ENCODE measurements at regions not wholly inside any gene's neighbourhood (a gene's known extent, or its start where the extent isn't known, plus 50 kb on each side); places are given as distances from the start of the nearest gene placed in this dataset.

DNA sequence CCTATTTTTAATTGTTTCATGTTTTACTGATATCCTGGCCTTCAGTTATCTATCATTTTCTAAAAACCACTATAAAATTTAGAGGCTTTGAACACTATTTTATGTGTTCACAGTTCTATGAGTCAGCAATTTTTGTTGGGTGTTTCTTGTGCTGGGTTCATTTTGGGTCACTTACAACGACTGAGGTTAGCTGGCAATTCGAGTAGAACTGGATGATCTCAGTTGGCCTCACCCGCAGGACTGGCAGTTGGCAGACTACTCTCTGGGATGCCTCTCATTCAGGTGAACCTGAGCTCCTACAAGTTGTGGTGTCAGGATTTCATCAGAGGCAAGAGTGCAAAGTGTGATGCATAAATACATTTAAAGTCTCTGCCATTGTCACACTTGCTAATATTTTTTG lies 151.0 kb upstream of the PAPPA start:
- no peak overlapping the region for H3K4me3 ChIP-seq (ENCODE audit: low read depth, low read length)
- DNase-seq (ENCODE audit: low read depth), result no peak

DNA sequence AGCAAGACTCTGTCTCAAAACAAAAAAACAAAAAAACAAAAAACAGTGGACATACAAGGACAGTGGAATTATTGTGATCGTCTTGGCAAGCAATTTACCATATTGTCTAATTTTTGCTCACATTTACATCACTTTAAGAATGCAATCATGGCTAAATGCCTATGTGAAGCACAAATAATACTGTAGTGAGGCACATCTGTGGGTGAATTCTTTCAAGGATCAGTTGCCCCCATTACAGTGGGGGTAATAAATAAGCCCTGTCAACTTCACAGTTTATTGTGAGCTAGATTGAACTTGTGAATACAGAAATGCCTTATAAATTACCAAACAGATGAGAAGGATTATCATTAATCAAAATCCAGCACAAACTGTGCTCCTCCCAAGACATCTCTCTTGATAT lies 150.2 kb upstream of the PAPPA start:
- no peak overlapping the region for H3K4me3 ChIP-seq (ENCODE audit: low read depth, low read length)
- DNase-seq (ENCODE audit: low read depth), result no peak

DNA sequence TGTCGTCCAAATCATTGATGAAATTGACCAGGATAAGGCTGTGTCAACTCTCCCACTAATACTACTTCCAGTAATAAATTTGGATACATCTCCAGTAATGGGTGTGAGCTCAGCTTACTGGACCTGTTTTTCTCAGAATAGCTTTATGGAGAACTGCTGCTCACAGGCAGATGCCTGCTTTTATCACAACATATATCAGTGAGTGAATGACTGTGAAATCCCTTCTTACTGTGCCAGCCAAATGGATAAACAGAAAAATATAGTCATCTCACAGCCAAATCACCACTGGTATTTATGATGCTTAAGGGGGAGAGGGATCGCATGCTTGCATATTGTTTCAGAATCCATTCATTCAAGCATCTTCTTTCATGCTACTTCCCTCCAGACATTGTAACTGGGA lies 148.4 kb upstream of the PAPPA start:
- H3K4me3 ChIP-seq (ENCODE audit: low read depth, low read length), result no peak overlapping the region
- DNase-seq (ENCODE audit: low read depth), result no peak

DNA sequence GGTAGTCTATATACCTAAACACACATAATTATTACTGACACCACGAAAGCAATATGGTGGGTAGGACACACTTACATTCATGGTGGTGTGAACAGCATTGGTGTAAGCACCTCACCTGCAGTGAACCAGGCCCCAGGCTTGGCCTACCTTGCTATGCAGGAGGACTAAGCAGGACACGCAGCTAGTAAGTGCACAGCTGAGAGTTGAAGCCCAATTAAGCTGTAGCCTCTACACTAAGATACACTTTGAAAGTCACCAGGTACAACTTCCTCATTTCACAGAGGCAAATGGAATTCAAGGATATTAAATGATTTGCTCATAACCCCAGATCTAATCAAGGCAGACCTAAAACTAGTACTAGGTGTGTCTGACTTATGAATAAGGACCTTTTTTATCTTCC lies 145.8 kb upstream of the PAPPA start:
- no peak for DNase-seq (ENCODE audit: low read depth)
- H3K4me3 ChIP-seq (ENCODE audit: low read depth, low read length), result no peak overlapping the region

DNA sequence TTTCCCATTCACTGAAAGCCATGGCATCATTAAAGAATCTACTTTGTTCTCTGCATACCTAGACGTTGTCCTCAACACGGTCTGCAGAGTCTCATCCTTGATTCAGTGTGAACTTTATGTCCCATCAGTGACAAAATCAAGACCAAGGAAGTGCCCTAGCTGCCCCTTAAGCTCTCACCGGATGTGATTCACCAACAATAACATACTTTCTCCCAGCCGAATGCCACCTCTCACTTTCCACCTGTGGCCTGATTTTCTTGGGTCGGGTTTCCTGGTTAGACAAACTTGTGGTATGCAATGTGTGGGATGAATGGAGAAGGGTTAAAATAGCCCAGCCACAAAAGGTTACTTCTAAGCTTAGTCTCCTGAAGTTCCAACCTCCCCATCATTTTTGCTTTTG lies 145.3 kb upstream of the PAPPA start:
- no peak overlapping the region for H3K4me3 ChIP-seq (ENCODE audit: low read depth, low read length)
- DNase-seq (ENCODE audit: low read depth), result no peak

DNA sequence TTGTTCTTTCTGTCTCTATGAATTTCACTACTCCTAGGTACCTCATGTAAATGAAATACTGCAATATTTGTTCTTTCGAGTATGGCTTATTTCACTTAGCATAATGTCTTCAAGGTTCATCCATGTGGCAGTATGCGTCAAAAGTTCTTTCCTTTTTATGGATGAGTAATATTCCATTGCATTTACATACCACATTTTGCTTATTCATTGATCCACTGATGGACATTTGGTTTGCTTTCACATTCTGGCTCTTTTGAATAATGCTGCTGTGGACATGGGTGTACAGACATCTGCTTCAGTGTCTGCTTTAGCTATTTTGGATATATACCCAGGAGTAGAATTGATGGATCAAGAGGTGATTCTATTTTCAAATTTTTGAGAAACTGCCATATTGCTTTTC lies 144.2 kb upstream of the PAPPA start:
- DNase-seq (ENCODE audit: low read depth), result no peak
- no peak overlapping the region for H3K4me3 ChIP-seq (ENCODE audit: low read depth, low read length)

DNA sequence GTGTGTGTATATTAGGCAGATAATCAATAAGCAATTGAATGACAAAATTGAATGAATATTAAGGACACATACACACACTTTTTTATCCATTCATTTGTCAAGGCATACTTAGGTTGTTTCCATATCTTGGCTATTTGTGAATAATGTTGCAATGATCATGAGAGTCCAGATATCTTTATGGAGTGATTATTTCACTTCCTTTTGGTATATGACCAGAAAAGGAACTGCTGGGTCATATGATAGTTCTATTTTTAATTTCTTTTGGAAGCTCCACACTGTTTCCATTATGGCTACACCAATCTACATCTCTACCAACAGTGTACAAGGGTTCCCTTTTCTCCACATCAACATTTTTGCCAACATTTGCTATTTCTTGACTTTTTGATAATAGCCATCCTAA lies 137.7 kb upstream of the PAPPA start:
- H3K4me3 ChIP-seq (ENCODE audit: low read depth, low read length), result no peak overlapping the region
- DNase-seq (ENCODE audit: low read depth), result no peak

DNA sequence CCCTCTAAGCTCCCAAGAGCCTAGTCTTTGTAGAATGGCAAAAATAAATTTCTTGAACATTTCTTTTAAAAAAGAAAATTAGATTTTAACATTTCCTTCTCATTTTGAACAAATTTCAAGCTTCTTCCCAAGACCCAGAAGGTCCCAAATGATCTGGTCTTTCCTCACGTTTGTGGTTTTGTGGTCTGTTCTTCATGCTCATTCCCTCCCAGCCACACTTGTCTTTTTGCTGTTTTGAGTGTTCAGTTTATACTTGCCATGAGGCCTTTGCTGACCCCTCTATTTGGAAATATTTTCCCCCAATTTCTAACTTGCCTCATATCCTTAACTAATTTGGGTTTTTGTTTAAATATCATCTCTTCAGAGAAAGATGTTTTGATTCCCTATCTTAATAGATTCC lies 133.4 kb upstream of the PAPPA start:
- H3K4me3 ChIP-seq (ENCODE audit: low read depth, low read length), result no peak overlapping the region
- no peak for DNase-seq (ENCODE audit: low read depth)

DNA sequence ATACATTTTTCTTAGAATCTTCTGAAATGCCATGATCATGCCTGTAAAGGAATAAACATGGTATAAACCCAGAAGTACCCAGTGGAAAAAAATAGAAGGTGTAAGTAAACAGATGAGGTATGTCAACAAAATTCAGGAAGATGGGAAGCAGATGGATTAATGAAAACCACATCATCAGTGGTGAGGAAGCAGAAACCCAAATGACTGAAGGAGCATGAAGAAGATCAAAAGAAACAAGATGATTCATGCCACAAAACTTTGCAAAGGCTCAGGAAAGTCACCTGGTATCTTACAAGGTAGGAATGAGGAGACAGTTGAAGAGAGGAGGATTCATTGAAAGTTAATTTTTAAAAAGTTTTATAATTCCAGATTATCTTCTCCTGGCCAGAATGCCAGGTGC lies 132.8 kb upstream of the PAPPA start:
- H3K4me3 ChIP-seq (ENCODE audit: low read depth, low read length), result no peak overlapping the region
- no peak for DNase-seq (ENCODE audit: low read depth)

DNA sequence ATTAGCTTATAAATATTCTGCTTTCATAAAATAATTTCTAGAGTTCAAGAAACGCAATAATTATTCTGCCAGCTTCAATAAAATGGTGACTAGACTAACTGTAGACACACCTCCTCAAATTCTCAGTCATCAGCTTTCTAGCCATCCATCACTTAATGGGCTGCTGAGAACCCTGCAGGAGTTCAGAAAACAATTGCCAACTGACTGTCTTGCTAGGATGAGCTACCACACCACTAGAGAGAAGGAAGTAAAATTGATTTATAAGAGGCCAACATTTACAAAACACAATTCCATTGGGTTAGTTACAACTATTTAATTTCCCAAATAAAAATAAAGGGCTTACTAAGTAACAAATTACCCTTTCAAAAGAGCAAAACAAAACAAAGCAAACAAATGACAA lies 126.5 kb upstream of the PAPPA start:
- no peak overlapping the region for H3K4me3 ChIP-seq (ENCODE audit: low read depth, low read length)
- DNase-seq (ENCODE audit: low read depth), result no peak

DNA sequence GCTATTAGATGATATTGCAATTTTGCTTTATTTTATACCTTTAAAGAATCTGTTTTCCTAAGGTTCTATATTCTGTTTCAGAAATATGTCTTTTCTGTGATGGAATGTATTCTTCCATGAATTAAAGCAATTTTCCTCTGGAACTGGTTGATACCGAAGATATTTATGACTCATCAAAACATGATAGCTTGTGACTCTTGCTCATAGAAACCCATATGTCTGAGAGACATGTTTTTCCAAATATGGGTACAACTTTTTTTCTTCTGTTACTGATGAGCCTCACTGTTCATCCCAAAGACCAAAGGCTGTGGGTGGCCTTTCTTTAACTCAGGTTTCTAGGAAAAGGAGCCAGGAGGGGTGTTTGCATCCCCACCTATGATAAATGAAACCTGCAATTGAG lies 126.1 kb upstream of the PAPPA start:
- DNase-seq (ENCODE audit: low read depth), result peak; percentile 55

DNA sequence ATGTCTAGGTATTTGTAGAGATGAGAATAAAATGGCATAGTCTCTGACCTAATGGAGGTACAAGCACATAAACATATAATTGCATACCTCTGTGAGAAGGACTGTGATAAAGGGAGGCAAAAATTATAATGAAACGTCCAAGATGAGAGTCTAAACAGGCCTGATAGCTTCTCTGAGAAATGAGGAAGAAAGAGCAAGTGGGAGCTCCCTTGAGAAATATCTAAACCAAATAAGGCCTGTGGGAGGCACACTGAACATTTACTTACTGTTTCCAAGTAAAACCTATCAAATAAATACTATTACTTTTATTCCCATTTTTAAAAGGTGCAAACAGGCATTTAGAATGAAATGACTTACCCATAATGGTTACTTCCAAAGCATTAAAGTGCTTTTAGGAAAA lies 125.6 kb upstream of the PAPPA start:
- DNase-seq (ENCODE audit: low read depth), result no peak
- H3K4me3 ChIP-seq (ENCODE audit: low read depth, low read length), result no peak overlapping the region

More for the DNA sequence above, 126.1 kb upstream of the PAPPA start:
- no peak overlapping the region for H3K4me3 ChIP-seq (ENCODE audit: low read depth, low read length)

DNA sequence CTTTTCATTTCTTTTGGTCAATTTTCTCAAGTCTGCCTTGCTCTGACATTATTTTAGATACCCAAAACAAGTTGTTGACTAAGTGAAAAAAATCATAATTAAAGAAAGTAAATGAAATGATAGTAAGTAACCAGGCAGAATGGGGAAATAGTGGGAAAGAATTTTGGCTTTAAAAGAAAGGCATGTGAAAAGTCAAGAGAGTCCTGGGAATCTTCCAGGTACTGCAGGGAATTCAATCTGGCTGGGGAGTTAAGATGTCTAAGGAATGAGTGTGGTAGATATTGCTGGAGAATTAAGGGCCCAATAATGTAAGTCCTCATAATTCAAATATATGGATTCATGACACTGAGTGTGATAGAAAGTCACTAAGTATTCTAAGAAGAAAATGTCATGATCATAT lies 123.1 kb upstream of the PAPPA start:
- H3K4me3 ChIP-seq (ENCODE audit: low read depth, low read length), result no peak overlapping the region
- DNase-seq (ENCODE audit: low read depth), result no peak

DNA sequence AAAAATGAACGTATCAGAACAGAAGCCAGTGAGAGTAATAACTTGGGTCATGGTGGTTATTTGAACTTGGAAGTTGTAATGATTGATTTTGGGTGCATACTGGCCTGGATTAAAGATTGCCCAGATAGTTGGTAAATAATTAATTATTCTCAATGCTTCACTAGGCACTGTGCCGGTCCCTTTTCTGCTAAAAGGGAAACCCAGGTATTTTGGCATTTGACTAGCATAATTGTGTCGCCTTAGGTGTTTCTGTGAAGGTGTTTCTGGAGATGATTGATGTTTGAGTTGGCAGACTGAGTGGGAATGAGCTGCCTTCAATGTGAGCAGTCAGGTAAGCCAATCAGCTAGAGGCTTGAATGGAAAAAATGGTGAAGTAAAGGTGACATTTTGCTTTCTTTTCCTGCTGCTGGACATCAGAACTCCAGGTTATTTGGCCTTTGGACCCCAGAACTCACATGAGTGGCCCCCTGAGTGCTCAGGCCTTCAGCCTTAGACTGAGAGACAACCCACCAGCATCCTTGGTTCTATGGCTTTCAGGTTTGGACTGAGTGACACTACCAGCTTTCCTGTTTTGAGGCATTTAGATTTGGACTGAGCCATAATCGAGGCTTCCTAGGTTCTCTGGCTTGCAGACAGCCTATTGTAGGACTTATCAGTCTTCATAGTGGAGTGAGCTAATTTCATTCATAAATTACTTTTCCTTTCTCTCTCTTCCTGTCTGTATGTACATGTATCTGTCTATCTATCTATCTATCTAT lies 120.7 kb upstream of the PAPPA start:
- H3K4me3 ChIP-seq (ENCODE audit: low read depth, low read length), result no peak overlapping the region
- no peak for DNase-seq (ENCODE audit: low read depth)

DNA sequence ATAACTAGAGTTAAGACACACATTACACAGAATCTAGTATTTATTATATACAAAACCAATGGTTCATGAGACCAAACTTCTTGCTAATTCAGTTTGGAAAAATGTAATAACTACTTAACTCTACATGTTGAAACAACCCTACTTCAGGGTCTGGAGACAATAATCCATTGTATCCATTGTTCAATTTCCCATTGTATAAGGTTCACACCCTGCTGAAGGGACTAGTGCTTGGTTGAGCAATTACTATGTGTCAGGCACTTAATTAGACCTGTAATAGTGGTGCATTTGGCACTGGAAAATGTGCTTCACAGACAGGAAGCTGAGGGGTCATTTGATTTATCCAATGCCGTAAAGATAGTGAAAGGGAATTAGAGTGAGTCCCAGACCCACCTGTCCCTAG lies 114.3 kb upstream of the PAPPA start:
- no peak overlapping the region for H3K4me3 ChIP-seq (ENCODE audit: low read depth, low read length)
- DNase-seq (ENCODE audit: low read depth), result no peak

DNA sequence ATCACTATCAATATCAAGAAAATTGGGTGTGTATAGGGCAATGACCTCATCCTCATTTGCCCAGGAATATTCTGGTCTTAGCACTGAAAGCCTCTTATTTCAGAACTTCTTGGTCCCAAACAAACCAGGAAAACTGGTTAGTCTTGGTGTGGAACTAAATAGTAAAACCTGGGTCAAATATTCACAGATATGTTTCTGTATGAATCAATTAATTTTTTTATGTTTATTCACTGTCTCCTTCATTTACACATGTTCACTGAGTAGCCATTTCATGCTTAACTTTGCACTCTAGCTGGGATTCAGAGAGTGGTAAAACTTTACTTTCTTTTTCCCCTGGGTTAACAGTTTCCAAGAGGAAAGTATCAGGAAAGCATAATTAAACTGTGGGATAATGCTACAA lies 113.7 kb upstream of the PAPPA start:
- DNase-seq (ENCODE audit: low read depth), result no peak
- no peak overlapping the region for H3K4me3 ChIP-seq (ENCODE audit: low read depth, low read length)

DNA sequence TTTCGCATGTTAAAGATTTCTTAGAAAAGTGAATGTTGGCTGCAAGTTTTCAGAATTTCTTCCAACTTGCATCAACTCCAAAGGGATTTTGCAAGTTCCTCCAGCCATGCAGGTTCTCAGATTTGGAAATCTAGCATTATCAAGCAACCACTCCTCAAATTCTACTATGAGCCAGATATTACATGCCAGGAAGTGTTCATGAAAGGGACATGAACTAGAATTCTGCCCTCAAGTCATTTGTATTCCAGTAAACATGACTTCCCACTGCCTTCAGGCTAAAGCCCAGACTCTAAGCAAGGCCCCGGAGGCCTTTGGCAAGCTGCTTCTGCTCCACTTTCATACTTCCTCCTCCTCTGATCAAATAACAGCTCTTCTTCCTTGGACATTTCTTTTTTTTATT lies 111.3 kb upstream of the PAPPA start:
- no peak overlapping the region for H3K4me3 ChIP-seq (ENCODE audit: low read depth, low read length)

DNA sequence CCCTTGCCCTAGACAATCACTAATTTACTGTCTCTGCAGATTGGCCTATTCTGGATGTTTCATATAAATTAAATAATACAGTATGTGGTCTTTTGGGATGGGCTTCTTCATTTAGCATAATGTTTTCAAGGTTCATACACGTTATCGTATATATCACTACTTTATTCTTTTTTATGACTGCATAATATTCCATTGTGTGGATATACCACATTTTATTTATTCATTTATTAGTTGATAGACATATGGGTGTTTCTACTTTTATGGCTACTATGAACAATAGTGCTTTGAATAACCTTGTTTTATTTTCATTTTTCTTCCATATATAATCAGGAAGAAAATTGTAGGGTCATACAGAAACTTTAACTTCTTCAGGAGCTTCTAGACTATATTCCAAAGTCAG lies 108.5 kb upstream of the PAPPA start:
- DNase-seq (ENCODE audit: low read depth), result no peak
- H3K4me3 ChIP-seq (ENCODE audit: low read depth, low read length), result no peak overlapping the region

More for the DNA sequence above, 111.3 kb upstream of the PAPPA start:
- DNase-seq (ENCODE audit: low read depth), result no peak

DNA sequence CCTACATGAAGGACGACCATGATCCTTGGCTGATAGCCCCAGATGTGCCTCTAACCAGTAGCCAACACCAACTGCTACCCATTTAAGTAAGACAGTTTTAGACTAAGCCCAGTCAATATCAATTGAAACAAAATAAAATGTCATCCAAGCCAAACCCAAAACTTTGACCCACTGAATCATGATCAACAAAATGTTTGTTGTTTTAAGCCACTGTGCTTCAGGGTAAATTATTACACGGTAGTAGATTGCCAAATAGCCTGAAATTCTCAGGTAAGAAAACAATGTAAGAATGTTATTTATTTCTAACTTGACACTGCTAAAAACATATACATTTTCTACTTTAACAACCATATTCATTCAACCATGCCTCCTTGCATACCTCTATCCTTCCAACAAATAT lies 105.5 kb upstream of the PAPPA start:
- H3K4me3 ChIP-seq (ENCODE audit: low read depth, low read length), result no peak overlapping the region

DNA sequence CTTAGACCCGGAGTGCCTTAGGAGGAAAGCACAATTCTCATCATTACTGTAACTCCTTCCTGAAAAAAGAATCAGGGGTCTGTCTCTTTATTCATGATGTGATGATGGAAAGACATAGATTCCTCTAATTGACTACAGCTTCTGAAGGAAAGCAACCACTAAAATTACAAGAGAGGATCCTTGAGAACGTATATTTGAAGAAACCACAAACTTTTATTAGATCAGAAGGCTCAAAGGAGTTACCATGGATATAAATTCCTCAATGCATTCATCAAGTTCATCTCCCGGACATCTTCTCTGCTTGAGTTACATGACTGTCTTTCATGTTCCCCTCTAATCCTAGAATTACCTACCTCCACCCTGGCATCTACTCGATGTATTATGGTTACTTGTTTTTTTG lies 104.1 kb upstream of the PAPPA start:
- no peak overlapping the region for H3K4me3 ChIP-seq (ENCODE audit: low read depth, low read length)
- no peak for DNase-seq (ENCODE audit: low read depth)

More for the DNA sequence above, 105.5 kb upstream of the PAPPA start:
- no peak for DNase-seq (ENCODE audit: low read depth)

DNA sequence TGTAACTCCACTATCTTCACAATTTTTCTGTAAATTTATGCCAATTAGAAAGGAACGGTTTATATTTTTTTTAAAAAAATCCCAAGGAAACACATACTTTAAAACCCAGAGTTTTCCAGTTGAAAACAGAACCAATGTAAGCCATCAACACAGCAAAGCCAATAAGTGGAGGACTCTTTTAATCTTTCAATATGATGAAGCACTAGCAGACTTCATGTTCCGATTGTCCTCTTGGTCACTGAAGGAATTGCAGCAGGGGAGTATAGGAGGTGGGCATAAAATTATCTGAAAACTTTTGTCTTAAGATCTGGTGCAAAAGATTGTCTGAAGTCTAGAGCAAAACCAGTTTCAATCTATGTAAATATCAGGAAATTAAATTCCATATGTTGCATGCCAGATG lies 102.1 kb upstream of the PAPPA start:
- no peak for DNase-seq (ENCODE audit: low read depth)
- H3K4me3 ChIP-seq (ENCODE audit: low read depth, low read length), result no peak overlapping the region

DNA sequence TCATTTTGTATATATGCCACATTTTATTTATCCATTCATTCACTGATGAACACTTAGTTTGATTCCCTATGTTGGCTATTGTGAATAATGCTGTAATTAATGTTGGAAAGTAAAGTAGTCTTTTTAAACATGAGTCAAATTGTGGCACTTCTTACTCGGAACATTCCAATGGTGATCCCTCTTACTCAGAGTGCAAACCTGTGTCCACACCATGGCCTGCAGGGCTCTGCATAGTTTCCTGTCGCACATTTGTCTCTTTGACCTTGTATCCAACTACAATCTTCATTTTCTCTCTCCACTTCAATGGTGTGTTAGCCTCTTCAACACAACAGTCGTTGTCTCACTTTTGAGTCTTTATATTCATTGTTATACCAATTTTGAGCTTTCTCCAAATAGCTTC lies 98.1 kb upstream of the PAPPA start:
- no peak for DNase-seq (ENCODE audit: low read depth)
- H3K4me3 ChIP-seq (ENCODE audit: low read depth, low read length), result no peak overlapping the region

Measured in skeletal muscle cell (primary cell).